ENCODE measurements at regions not wholly inside any gene's neighbourhood (a gene's known extent, or its start where the extent isn't known, plus 50 kb on each side); places are given as distances from the start of the nearest gene placed in this dataset.
A peak's percentile ranks its signal among the peaks of the same experiment; 100 is the strongest.

- DNase-seq (ENCODE audit: low spot score): no peak
Observed at GRCh38 chrY:7977301-7977700, 1065.7 kb upstream of the AMELY start.

GRCh38 chrY:7968293-7968692, 1056.7 kb upstream of the AMELY start:
- no peak for DNase-seq (ENCODE audit: low spot score)

- no peak for DNase-seq (ENCODE audit: low spot score)
Observed at GRCh38 chrY:7966916-7967315, 1055.4 kb upstream of the AMELY start.

- no peak for DNase-seq (ENCODE audit: low spot score)
Observed at GRCh38 chrY:7963393-7963792, 1051.8 kb upstream of the AMELY start.

- DNase-seq (ENCODE audit: low spot score): no peak
Observed at GRCh38 chrY:7962350-7962749, 1050.8 kb upstream of the AMELY start.

GRCh38 chrY:7961811-7962210, 1050.3 kb upstream of the AMELY start:
- DNase-seq (ENCODE audit: low spot score): no peak

GRCh38 chrY:7957773-7958172, 1046.2 kb upstream of the AMELY start:
- no peak for DNase-seq (ENCODE audit: low spot score)

GRCh38 chrY:7951187-7951852, 1039.8 kb upstream of the AMELY start:
- DNase-seq (ENCODE audit: low spot score): no peak

- DNase-seq (ENCODE audit: low spot score): peak; percentile 9
Observed at GRCh38 chrY:7944135-7944534, 1032.6 kb upstream of the AMELY start.

GRCh38 chrY:7942711-7943110, 1031.2 kb upstream of the AMELY start:
- DNase-seq (ENCODE audit: low spot score): peak; percentile 2

GRCh38 chrY:7941856-7942255, 1030.3 kb upstream of the AMELY start:
- peak; percentile 3 for DNase-seq (ENCODE audit: low spot score)

- DNase-seq (ENCODE audit: low spot score): no peak
Observed at GRCh38 chrY:7938982-7939718, 1027.6 kb upstream of the AMELY start.

GRCh38 chrY:7936831-7937230, 1025.3 kb upstream of the AMELY start:
- DNase-seq (ENCODE audit: low spot score): no peak

- DNase-seq (ENCODE audit: low spot score): peak; percentile 50
Observed at GRCh38 chrY:7936046-7936445, 1024.5 kb upstream of the AMELY start.

- no peak for DNase-seq (ENCODE audit: low spot score)
Observed at GRCh38 chrY:7935606-7936005, 1024.1 kb upstream of the AMELY start.

GRCh38 chrY:7932424-7932823, 1020.9 kb upstream of the AMELY start:
- no peak for DNase-seq (ENCODE audit: low spot score)

GRCh38 chrY:7929866-7930265, 1018.3 kb upstream of the AMELY start:
- DNase-seq (ENCODE audit: low spot score): no peak

- DNase-seq (ENCODE audit: low spot score): no peak
Observed at GRCh38 chrY:7924059-7924458, 1012.5 kb upstream of the AMELY start.

GRCh38 chrY:7923476-7924017, 1012.0 kb upstream of the AMELY start:
- DNase-seq (ENCODE audit: low spot score): no peak

GRCh38 chrY:7920382-7920781, 1008.8 kb upstream of the AMELY start:
- DNase-seq (ENCODE audit: low spot score): no peak

GRCh38 chrY:7888506-7888905, 977.0 kb upstream of the AMELY start:
- DNase-seq (ENCODE audit: low spot score): no peak

- no peak for DNase-seq (ENCODE audit: low spot score)
Observed at GRCh38 chrY:7881696-7882095, 970.1 kb upstream of the AMELY start.

GRCh38 chrY:7879245-7879644, 967.7 kb upstream of the AMELY start:
- no peak for DNase-seq (ENCODE audit: low spot score)

GRCh38 chrY:7878719-7879118, 967.2 kb upstream of the AMELY start:
- DNase-seq (ENCODE audit: low spot score): no peak
